ENCODE measurements at regions not wholly inside any gene's neighbourhood (a gene's known extent, or its start where the extent isn't known, plus 50 kb on each side); places are given as distances from the start of the nearest gene placed in this dataset.

DNA sequence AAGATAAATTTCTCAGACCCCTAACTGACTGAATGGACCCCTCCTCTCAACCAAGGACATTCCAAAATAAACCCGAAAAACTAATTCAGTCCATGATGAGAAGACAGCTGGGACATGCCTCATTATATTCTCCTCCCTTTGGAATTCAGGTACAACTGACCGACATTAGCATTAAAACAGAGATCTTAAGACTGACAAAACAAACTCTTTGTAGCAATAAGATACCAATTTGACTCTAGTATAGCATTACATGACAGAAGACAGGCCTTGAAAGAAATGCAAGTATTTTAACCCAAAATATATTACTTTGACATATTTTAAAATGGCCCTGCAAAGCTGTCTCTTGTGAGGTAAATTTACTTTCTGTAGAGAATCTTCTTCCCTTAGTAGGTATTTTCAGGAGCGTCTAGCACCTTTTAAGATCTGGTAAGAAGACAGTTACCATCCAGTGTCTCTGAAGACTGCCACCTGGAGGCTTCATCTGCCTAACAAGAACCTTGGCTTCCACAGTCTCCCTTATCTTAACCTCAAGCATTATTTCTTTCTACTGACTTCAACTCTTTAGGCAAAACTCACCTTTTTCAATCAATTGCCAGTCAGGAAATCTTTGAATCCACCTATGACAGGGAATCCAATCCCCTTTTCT is 957.5 kb downstream of the SLC6A15 start:
- no peaks in the 10 kb centered on the region for H3K27me3 ChIP-seq (replicated peaks)
- TF ChIP-seq, protein P1, sequence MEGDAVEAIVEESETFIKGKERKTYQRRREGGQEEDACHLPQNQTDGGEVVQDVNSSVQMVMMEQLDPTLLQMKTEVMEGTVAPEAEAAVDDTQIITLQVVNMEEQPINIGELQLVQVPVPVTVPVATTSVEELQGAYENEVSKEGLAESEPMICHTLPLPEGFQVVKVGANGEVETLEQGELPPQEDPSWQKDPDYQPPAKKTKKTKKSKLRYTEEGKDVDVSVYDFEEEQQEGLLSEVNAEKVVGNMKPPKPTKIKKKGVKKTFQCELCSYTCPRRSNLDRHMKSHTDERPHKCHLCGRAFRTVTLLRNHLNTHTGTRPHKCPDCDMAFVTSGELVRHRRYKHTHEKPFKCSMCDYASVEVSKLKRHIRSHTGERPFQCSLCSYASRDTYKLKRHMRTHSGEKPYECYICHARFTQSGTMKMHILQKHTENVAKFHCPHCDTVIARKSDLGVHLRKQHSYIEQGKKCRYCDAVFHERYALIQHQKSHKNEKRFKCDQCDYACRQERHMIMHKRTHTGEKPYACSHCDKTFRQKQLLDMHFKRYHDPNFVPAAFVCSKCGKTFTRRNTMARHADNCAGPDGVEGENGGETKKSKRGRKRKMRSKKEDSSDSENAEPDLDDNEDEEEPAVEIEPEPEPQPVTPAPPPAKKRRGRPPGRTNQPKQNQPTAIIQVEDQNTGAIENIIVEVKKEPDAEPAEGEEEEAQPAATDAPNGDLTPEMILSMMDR (IDR thresholded peaks at IDR 0.05; ENCODE audit: low read depth, low read length, missing control alignments) = peak; percentile 60
- in situ Hi-C loops (cut with HindIII; ENCODE audit: low pct_ligation_motif_present, low sequenced_read_pairs) = no loop called here

DNA sequence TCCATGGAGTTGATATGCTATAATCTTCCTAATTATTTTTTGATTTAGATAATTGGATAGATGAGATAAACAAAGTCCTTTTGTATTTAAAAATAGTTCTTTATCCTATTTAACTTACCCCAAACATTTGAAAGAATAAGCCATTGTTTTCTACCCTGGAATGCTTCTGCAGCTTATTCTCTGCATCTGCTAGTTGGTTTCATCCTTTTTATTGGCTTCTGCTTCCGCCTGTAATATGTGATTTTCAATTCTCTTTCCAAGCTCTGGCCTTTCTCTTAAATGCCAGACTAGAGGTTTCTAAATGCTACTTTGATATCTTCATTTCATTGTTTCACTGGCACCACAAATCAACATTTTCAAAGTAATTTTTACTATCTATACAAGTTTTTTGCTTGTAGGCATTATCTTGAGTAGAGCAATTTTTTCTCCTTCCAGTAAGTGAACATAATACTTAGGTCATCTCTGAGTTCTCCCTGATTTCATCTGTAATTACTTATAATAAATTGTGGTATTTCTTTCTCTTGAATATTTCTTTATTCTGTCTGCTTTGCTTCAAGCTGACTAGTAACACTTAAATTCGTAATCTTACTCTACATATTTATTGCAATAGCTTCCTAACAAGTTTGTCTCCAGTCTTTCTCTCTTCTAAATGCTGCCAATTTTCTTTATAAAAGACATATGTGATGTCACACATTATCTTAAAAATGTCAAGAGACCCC is 958.4 kb downstream of the SLC6A15 start:
- in situ Hi-C loops (cut with HindIII; ENCODE audit: low pct_ligation_motif_present, low sequenced_read_pairs) = no loop called here
- DNase-seq = no peak
- no peak overlapping the region for H3K4me3 ChIP-seq (ENCODE audit: low read depth, low read length)
- TF ChIP-seq, protein P1 (IDR thresholded peaks at IDR 0.05; ENCODE audit: low read depth, low read length, missing control alignments) = no peak
- no peaks in the 10 kb centered on the region for H3K27me3 ChIP-seq (replicated peaks)
- no peak overlapping the region for H3K27ac ChIP-seq
- H3K36me3 ChIP-seq (replicated peaks) = no peaks in the 10 kb centered on the region

More for the DNA sequence above, 957.5 kb downstream of the SLC6A15 start:
- no peak for DNase-seq
- Histone ChIP-seq H3K4me3 (ENCODE audit: low read depth, low read length) (no peak overlapping the region), H3K36me3 (replicated peaks) (no peaks in the 10 kb centered on the region), H3K27ac (no peak overlapping the region)

DNA sequence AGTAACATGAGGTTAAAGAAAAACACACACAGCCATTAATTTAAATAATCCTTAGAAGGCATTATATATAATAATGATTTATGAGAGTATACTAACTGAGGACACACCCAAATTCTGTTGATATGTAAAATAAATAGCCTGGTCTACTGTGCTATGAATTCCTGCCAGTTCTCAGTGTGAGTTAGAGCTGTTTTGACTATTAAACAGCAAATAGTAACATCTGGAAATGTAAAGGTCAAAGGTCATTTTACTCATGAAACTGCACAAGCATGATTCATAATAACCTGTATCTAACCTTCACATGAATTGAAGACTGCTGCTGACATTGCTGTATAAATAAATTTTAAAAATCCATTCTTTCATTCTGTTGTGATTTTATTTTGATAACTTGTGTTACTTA is 966.7 kb downstream of the SLC6A15 start:
- no peak overlapping the region for H3K4me3 ChIP-seq (ENCODE audit: low read depth, low read length)
- no peaks in the 10 kb centered on the region for H3K36me3 ChIP-seq (replicated peaks)
- in situ Hi-C loops (cut with HindIII; ENCODE audit: low pct_ligation_motif_present, low sequenced_read_pairs) = no loop called here
- H3K27ac ChIP-seq = peak overlapping the region; percentile 50
- H3K27me3 ChIP-seq (replicated peaks) = no peaks in the 10 kb centered on the region
- peak; percentile 49 for DNase-seq
- TF ChIP-seq, protein P1 (IDR thresholded peaks at IDR 0.05; ENCODE audit: low read depth, low read length, missing control alignments) = no peak

DNA sequence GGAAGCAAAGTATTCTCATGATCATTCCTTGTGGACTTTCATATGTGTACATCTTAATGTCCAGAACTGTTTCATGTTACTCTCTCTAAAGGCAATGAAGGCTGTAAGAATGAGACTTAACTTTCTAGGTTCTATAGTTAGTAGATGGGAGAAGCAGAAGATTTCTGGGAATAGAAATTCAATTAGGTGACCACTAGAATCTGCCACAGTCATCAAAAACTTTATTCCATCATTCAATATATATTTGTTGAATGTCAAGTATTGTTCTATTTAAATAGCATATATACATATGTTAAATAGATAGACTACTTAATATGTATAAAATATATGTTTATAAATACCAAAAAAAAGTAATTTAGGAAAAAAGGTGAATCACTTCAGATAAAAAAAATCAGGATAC is 972.9 kb downstream of the SLC6A15 start:
- TF ChIP-seq, protein P1 (IDR thresholded peaks at IDR 0.05; ENCODE audit: low read depth, low read length, missing control alignments) = no peak
- in situ Hi-C loops (cut with HindIII; ENCODE audit: low pct_ligation_motif_present, low sequenced_read_pairs) = no loop called here

DNA sequence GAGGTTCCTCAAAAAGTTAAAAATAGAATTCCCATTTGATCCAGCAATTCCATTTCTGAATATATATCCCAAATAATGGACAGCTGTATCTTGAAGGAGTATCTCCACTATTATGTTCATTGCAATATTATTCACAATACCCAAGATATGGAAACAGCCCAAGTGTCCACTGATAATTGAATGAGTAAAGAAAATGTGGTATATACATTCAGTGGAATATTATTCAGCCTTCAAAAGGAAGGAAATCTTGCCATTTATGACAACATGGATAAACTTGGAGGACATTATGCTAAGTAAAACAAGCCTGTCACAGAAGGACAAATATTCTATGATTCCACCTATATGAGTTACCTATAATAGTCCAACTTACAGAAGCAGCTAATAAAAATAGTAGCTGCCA is 979.0 kb downstream of the SLC6A15 start:
- TF ChIP-seq, protein P1 (IDR thresholded peaks at IDR 0.05; ENCODE audit: low read depth, low read length, missing control alignments) = no peak
- DNase-seq = no peak
- Histone ChIP-seq H3K27ac (no peak overlapping the region), H3K36me3 (replicated peaks) (no peaks in the 10 kb centered on the region), H3K4me3 (ENCODE audit: low read depth, low read length) (no peak overlapping the region), H3K27me3 (replicated peaks) (no peaks in the 10 kb centered on the region)
- in situ Hi-C loops (cut with HindIII; ENCODE audit: low pct_ligation_motif_present, low sequenced_read_pairs) = no loop called here

More for the DNA sequence above, 972.9 kb downstream of the SLC6A15 start:
- no peak for DNase-seq
- no peak overlapping the region for H3K27ac ChIP-seq
- no peak overlapping the region for H3K4me3 ChIP-seq (ENCODE audit: low read depth, low read length)
- H3K36me3 ChIP-seq (replicated peaks) = no peaks in the 10 kb centered on the region
- no peaks in the 10 kb centered on the region for H3K27me3 ChIP-seq (replicated peaks)
